SJCRH30 (cell line): ENCODE measurements at regions not wholly inside any gene's neighbourhood (a gene's known extent, or its start where the extent isn't known, plus 50 kb on each side); places are given as distances from the start of the nearest gene placed in this dataset.

Experiments used
- DNase-seq, 2 experiments: peaks; one replicate each; pipeline ENCODE4 v3.0.0-alpha.2; 2015 to 2020
- H3K27ac ChIP-seq: fragments of 250-450 bp; sonication (Bioruptor Pico); 2 replicates; pipeline ENCODE4 v1.5.1; 2020; ENCODE audit warnings: mild to moderate bottlenecking, moderate library complexity
- H3K27me3 ChIP-seq: fragments of 250-450 bp; sonication (Bioruptor Pico); 2 replicates; pipeline ENCODE4 v1.5.1; 2020; ENCODE audit warnings: mild to moderate bottlenecking, moderate library complexity
- H3K36me3 ChIP-seq: fragments of 250-450 bp; sonication (Bioruptor Pico); 2 replicates; pipeline ENCODE4 v1.5.1; 2020; ENCODE audit warnings: mild to moderate bottlenecking, moderate library complexity
- H3K4me1 ChIP-seq: fragments of 250-450 bp; sonication (Bioruptor Pico); 2 replicates; pipeline ENCODE4 v1.5.1; 2020; ENCODE audit warnings: mild to moderate bottlenecking, moderate library complexity
- H3K4me3 ChIP-seq: fragments of 250-450 bp; sonication (Bioruptor Pico); 2 replicates; pipeline ENCODE4 v1.5.1; 2020; ENCODE audit warnings: mild to moderate bottlenecking, moderate library complexity
- H3K9me3 ChIP-seq: fragments of 250-450 bp; sonication (Bioruptor Pico); replicated peaks from 2 replicates; pipeline ENCODE4 v1.5.1; 2020; ENCODE audit warnings: mild to moderate bottlenecking, moderate library complexity

DNA sequence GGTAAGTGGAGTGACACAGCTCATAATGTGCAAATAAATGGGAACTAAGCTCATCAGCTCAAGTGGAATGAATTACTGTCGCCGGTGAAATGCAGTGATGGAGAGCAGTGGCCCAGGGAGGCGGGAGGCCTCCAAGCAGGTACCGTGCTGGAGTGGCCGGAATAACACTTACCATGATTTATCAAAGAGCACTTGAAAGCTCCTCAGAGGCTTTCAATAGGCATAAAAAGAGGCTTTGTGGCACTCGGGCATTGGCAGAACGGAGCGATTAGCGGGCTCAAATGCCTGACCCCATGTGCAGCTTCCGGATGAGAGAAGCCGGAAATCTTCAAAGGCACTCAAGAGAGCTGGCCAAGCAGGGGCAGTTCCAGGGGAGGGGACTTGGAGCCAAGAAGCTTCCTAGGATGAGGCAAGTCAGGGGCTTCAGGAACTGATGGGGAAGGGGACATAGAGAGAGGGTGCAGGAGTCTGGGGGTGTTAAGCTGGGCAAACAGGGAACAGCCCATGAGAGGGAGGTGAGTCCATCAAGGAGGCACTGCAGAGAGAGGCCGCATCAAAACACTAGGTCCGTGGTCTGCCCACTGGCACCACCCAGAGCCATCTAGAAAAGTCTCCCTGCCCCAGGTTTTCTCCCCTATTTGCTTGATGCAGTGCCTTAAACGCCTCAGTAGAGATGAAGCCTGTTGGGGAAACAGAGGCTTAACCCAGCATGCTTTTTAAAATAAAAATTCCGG, 144.0 kb upstream of the IRX6 start:
- Histone ChIP-seq H3K4me1 (no peaks in the 10 kb centered on the region), H3K4me3 (no peak overlapping the region), H3K36me3 (no peaks in the 10 kb centered on the region), H3K27ac (no peak overlapping the region), H3K9me3 (no peaks in the 10 kb centered on the region), H3K27me3 (peaks cover 16% of the 10 kb centered on the region)
- DNase-seq = no peak

DNA sequence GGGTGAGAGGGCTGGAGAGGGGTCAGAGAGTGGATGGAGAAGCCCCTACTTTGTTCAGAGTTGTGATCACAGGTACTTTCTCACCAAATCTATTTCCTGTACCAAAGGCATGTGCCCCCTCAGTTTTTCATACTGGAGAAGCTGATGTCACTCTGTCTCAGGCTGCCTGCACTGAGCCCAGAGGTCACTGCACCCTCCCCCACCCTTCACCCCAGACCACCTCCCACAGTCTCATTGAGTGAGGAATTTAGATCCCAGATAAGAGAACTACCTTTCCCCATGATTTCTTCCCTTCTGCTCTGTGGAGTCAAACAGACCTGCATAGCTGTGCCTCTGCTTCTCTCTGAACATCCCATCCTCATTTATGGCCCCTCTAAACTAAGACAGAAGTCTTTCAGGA, 140.0 kb upstream of the IRX6 start:
- Histone ChIP-seq H3K4me3 (no peak overlapping the region), H3K27ac (no peak overlapping the region), H3K9me3 (no peaks in the 10 kb centered on the region), H3K4me1 (no peaks in the 10 kb centered on the region), H3K27me3 (peaks cover 21% of the 10 kb centered on the region), H3K36me3 (no peaks in the 10 kb centered on the region)
- no peak for DNase-seq

DNA sequence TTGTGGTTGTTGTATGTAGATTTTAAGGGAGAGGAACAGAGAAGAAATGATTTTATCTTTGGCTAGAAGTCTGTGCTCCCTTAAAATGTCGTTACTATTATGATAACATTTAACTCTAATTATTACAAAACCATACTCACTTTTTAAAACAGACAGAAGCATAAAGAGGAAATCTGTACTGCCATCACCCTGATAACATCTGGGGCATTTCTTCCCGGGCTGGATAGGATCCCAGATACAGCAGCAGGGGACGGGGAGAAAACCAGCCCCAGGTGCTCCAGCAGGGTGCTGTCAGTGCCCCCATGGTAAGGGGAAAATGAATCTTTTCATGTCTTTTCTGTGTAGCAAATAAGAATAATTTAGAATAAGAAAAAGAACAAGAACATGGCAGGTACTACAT, 139.4 kb upstream of the IRX6 start:
- DNase-seq = no peak
- H3K27me3 ChIP-seq = peaks cover 18% of the 10 kb centered on the region
- H3K9me3 ChIP-seq = no peaks in the 10 kb centered on the region
- H3K4me1 ChIP-seq = no peaks in the 10 kb centered on the region
- H3K4me3 ChIP-seq = no peak overlapping the region
- H3K27ac ChIP-seq = no peak overlapping the region
- H3K36me3 ChIP-seq = no peaks in the 10 kb centered on the region

DNA sequence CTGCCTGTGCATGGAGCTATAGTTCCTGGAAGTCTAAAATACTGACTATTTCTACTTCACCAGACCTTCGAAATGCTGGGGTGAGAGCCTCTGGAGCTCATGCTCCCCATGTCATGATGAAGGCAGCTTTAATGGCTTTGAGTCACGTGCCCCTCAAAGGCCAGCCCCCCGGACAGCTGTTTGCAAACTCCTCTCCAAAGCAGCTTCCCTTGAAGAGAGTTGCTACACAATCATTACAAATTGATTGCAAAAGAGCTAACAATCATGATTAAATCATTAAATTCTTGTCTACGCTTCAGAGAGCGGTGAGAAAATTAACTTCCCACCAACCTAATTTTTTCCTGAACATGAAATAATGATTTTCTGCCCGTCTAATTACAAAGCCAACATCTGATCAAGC, 134.8 kb upstream of the IRX6 start:
- DNase-seq = no peak
- no peak overlapping the region for H3K4me3 ChIP-seq
- no peak overlapping the region for H3K27ac ChIP-seq
- no peaks in the 10 kb centered on the region for H3K36me3 ChIP-seq
- no peaks in the 10 kb centered on the region for H3K9me3 ChIP-seq
- peaks cover 10% of the 10 kb centered on the region; the same call in 1 of the 2 replicates for H3K27me3 ChIP-seq
- no peaks in the 10 kb centered on the region for H3K4me1 ChIP-seq

DNA sequence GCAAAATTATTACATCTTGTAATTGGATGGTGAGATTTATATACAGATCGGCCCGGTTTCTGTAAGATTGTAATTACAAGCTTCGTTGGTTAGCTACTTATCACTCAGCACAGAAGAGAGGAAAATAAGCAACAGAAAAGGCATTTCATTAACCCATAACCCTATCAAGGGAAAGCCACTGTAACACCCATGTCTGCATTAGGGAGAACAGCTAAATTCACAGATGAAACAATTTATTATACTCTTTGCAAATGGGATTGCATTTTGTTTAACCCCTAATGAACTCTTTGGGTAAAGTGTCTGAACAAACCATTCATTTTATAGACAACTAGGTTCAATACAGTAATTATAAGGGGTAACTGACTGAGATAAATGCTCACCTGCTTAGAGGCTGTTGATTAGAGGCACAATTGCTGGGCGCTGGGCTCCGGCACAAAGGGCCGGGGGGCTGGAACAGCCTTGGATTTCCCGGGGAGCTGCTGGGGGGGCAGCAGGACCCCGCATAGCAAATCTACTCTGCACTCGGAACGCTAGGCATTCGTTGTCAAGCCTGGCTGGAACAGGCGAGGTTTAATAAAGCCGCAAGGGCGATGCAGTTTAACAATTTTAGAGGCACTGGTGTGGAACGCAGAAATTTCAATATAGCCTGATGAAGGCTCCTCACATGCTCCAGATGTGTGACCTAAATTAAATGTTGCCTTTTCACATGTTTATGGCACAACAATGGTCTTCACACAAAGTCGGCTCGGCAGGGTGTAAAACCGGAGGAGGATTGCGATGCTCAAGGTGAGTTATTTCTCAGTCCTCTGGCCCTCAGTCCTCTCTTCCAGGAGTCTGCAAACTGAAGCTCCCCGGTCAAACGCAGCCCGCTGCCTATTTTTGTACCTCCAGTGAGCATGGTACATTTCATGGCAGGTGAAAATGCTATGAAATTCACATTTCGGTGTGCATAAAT, 134.0 kb upstream of the IRX6 start:
- no peaks in the 10 kb centered on the region for H3K4me1 ChIP-seq
- no peak overlapping the region for H3K27ac ChIP-seq
- H3K27me3 ChIP-seq = peaks cover 10% of the 10 kb centered on the region; the same call in 1 of the 2 replicates
- no peak for DNase-seq
- H3K36me3 ChIP-seq = no peaks in the 10 kb centered on the region
- H3K4me3 ChIP-seq = no peak overlapping the region
- H3K9me3 ChIP-seq = no peaks in the 10 kb centered on the region

DNA sequence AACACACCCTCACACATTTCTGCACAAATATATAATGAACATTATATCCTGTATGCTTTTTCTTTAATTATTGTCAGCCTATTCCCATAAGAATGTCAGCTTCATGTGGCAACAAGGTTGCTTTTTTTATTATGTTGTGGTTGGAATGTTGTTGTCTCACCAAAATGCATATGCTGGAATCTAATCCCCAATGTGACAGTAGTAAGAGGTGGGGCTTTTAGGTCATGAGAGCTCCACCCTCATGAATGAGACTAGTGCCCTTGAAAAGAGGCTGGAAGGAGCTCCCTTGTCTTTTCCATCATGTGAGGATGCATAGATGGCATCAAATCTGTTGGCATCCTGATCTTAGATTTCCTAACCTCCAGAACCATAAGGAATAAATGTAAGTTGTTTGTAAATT, 131.3 kb upstream of the IRX6 start:
- H3K36me3 ChIP-seq = no peaks in the 10 kb centered on the region
- no peak for DNase-seq
- peaks cover 4% of the 10 kb centered on the region; the same call in 1 of the 2 replicates for H3K27me3 ChIP-seq
- no peaks in the 10 kb centered on the region for H3K4me1 ChIP-seq
- H3K4me3 ChIP-seq = no peak overlapping the region
- no peak overlapping the region for H3K27ac ChIP-seq
- H3K9me3 ChIP-seq = no peaks in the 10 kb centered on the region

DNA sequence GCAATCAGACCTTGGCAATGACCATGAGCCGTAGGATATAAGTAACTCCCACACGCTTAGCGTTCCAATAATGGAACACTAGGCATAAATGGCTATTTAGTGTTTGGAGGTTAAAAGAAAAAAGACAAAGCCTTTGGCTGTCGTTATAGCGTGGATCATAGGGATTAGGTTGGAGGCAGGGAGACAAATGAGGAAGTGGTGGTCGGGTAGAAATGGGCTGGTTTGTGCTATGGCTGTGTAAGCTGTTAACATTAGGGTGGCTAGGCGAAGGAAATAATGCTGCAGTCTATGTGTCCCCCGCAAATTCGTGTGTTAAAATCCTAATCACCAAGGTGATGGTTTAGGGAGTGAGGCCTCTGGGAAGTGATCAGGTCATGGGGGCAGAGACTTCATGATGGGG, 120.4 kb upstream of the IRX6 start:
- Histone ChIP-seq H3K9me3 (no peaks in the 10 kb centered on the region), H3K4me1 (no peaks in the 10 kb centered on the region), H3K36me3 (no peaks in the 10 kb centered on the region), H3K4me3 (no peak overlapping the region), H3K27ac (no peak overlapping the region), H3K27me3 (no peaks in the 10 kb centered on the region; the same call in 1 of the 2 replicates)
- DNase-seq = no peak

DNA sequence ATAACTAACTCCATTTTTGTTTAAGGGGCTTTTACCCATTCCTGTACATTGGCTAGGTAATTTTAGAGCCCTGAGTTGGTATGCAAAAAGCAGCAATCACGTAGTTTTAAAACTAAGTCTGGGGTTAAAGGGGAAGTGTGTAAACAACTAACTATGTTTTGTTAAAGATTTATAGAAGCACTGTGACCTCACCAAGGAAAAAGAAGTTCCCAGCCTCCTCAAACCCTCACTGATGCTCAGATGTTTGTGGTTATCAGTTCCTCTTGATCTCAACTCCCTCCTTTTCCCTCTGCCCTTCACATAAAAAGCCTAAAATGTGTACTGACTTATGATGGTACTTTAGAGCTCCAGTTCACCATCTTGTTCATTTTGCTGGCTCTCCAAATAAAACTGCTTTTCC, 119.9 kb upstream of the IRX6 start:
- no peak overlapping the region for H3K27ac ChIP-seq
- no peak overlapping the region for H3K4me3 ChIP-seq
- DNase-seq = no peak
- H3K4me1 ChIP-seq = no peaks in the 10 kb centered on the region
- H3K36me3 ChIP-seq = no peaks in the 10 kb centered on the region
- no peaks in the 10 kb centered on the region for H3K9me3 ChIP-seq
- no peaks in the 10 kb centered on the region; the same call in 1 of the 2 replicates for H3K27me3 ChIP-seq

DNA sequence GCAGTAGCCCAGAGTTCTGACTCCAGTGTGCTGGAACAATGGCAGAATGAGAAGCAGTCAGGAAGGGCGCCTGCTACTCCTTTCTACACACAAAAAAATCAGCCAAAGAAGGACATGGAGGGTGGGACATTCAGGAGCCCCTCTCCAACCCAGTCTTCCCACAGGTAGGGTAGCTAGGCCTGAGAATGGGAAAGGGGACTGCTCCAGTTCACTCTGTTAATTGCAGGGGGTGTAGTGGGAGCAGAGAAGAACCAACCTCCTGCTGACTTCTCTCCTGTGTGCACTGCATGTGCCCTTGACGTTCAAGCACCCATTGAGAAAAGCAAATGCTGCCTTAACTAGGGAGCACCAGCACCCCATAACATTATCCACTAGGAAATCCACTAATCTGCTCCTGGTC, 119.1 kb upstream of the IRX6 start:
- Histone ChIP-seq H3K27ac (no peak overlapping the region), H3K9me3 (no peaks in the 10 kb centered on the region), H3K4me1 (no peaks in the 10 kb centered on the region), H3K27me3 (no peaks in the 10 kb centered on the region; the same call in 1 of the 2 replicates), H3K36me3 (no peaks in the 10 kb centered on the region), H3K4me3 (no peak overlapping the region)
- DNase-seq = no peak

DNA sequence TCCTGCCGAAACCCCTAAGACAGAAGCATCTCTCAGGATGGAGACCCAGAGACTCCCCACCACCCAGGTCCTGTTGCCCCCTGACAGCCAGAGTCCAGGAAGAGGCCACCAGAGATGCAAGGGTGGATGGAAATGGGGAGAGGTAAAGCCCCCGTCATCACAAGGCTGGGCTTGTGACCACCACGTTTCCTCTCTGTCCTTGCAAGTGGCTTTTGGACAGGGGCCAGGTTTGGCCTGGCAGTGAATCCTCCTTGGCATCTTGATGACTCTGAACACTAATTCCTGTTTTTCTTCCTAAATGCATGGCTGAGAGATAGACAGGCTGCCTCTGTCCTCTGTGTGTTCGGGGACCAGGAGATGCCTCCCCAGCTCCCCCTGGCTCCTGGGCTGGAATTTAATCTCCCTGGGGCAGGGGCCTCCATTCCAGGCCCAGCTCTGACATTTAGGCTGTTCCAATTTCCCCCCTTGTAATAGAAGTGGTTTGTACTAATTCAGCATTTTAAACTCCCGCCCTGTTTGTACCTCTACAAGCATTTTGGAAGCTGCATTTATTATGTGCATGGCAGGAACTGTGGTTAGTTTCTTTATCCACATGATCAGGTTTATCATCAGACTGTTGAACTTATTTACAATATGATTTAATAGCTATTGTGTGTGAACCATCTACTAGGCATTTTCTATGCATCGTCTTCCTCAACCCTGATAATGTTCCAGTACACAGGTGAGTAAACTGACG, 116.1 kb upstream of the IRX6 start:
- no peaks in the 10 kb centered on the region for H3K9me3 ChIP-seq
- H3K4me3 ChIP-seq = no peak overlapping the region
- no peaks in the 10 kb centered on the region for H3K36me3 ChIP-seq
- H3K27ac ChIP-seq = no peak overlapping the region
- H3K4me1 ChIP-seq = no peaks in the 10 kb centered on the region
- peak; percentile 13 to 34 for DNase-seq
- no peaks in the 10 kb centered on the region; the same call in 1 of the 2 replicates for H3K27me3 ChIP-seq

DNA sequence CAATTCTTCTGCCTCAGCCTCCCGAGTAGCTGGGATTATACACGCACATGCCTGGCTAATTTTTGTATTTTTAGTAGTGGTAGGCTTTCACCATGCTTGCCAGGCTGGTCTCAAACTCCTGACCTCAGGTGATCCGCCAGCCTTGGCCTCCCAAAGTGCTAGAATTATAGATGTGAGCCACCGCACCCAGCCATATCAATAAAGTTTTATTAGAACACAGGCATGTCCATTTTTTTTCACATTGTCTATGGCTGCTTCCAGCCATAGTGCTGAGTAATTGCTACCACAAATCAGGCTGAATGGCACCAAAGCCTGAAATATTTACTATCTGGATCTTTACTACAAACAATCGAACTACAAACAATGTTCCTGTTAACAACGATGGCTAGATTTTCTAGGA, 114.4 kb upstream of the IRX6 start:
- H3K27ac ChIP-seq = no peak overlapping the region
- no peak for DNase-seq

DNA sequence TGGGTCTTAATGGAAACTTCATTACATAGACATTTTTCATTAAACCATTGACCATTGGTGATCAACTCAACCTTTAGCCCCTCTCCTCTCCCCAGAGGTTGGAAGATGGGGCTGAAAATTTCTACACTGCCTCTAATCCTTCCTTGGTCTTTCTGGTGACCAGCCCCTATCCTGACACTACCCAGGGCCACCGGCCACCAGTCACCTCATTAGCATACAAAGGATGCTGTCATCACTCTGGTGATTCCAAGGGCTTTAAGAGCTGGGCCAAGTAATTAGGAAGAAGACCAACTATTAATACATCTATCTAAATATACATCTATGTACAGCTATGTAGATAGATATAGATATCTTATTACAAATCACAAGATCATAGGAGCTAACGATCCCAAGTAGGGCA, 111.2 kb upstream of the IRX6 start:
- Histone ChIP-seq H3K9me3 (no peaks in the 10 kb centered on the region), H3K36me3 (no peaks in the 10 kb centered on the region), H3K4me1 (no peaks in the 10 kb centered on the region), H3K27ac (no peak overlapping the region), H3K4me3 (no peak overlapping the region), H3K27me3 (no peaks in the 10 kb centered on the region)
- DNase-seq = no peak

More for the DNA sequence above, 114.4 kb upstream of the IRX6 start:
- Histone ChIP-seq H3K27me3 (no peaks in the 10 kb centered on the region), H3K9me3 (no peaks in the 10 kb centered on the region), H3K4me1 (no peaks in the 10 kb centered on the region), H3K36me3 (no peaks in the 10 kb centered on the region), H3K4me3 (no peak overlapping the region)

DNA sequence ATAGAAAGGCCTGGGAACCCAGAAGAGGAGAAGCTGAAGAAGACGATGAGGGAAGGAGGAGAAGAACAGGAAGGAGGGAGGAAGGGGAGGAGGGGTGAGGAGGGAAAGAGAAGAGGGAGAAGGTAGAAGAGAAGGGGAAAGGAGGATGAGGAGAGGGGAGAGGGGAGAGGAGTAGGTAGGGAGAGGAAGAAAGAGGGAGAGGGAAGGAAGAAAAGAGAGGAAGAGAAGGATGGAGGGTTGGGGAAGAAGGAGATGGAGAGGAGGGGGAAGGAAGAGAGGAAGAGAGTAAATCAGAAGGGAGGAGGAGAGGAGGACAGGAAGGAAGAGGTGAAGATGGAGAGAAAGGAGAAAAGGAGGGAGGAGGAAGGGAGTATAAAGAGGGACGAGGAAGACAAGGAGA, 109.6 kb upstream of the IRX6 start:
- Histone ChIP-seq H3K4me1 (no peaks in the 10 kb centered on the region), H3K27ac (no peak overlapping the region), H3K4me3 (no peak overlapping the region), H3K27me3 (no peaks in the 10 kb centered on the region), H3K36me3 (no peaks in the 10 kb centered on the region), H3K9me3 (no peaks in the 10 kb centered on the region)
- no peak for DNase-seq

DNA sequence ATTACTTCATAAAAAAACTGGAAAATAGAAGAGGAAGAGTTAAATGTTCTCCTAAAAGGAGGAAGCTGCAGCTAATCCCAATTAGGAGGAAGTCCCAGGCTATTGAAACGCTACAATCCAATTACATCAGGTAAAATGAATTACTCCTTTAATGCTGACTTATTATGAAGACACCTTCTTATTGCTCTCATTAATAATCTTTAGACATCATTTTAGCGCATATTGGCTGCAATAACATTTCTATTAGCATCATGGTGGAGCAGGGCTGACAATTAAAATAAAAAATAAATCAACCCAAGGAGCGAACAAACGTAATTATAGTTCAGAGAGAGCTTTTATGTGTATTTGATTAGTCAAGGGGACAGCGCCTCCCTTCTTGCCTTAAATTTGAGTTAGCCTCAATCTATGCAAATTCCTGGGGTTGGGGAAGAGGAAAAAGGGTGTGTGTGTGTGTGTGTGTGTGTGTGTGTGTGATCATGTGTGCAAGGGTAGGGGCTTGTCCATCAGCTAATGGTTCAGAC, 109.0 kb upstream of the IRX6 start:
- H3K36me3 ChIP-seq = no peaks in the 10 kb centered on the region

DNA sequence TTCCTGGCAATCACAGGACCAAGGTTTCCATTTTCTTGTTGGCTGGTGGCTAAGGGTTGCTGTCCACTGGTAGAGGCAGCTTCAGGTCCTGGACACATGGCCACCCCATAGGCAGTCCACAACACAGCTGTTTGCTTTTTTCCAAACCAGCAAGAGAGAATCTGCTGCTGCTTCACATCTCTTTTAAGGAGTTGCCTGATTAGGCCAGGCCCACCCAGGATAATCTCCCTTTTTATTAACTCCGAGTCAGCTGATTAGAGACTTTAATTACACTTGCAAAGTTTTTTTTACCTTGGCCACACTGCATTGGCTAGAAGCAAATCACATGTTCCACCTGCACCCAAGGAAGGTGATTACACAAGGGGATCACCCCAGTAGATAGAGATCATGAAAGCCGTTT, 106.6 kb upstream of the IRX6 start:
- Histone ChIP-seq H3K27ac (no peak overlapping the region), H3K36me3 (no peaks in the 10 kb centered on the region), H3K4me1 (no peaks in the 10 kb centered on the region), H3K9me3 (no peaks in the 10 kb centered on the region), H3K27me3 (no peaks in the 10 kb centered on the region), H3K4me3 (no peak overlapping the region)
- no peak for DNase-seq

More for the DNA sequence above, 109.0 kb upstream of the IRX6 start:
- Histone ChIP-seq H3K4me3 (no peak overlapping the region), H3K4me1 (no peaks in the 10 kb centered on the region), H3K27ac (no peak overlapping the region), H3K9me3 (no peaks in the 10 kb centered on the region), H3K27me3 (no peaks in the 10 kb centered on the region)
- no peak for DNase-seq
